GM23338 (cell line): ENCODE measurements at regions not wholly inside any gene's neighbourhood (a gene's known extent, or its start where the extent isn't known, plus 50 kb on each side); places are given as distances from the start of the nearest gene placed in this dataset.
"Not testable (repeated sequence)": the region's sequence is repeated elsewhere in the genome, so short reads cannot be mapped to it uniquely, and the experiment has no call there.

Source experiments
- ATAC-seq: fragments of 200-7000 bp; cut with Tn5 transposase; 3 replicates; pipeline ENCODE4 v1.9.1; 2020
- DNase-seq: peaks from one replicate; pipeline ENCODE4 v3.0.0-alpha.2; 2015; ENCODE audit warnings: low spot score
- H2AFZ ChIP-seq: fragments of 200-600 bp; sonication (generic); 2 replicates; pipeline ENCODE4 v1.8.0; 2016; ENCODE audit warnings: antibody characterized with exemption, mild to moderate bottlenecking, moderate library complexity
- H3F3A ChIP-seq: fragments of 200-600 bp; sonication (generic); replicated peaks from 2 replicates; pipeline ENCODE4 v1.8.0; 2017; ENCODE audit warnings: antibody characterized with exemption, mixed run types, low read depth
- H3K27ac ChIP-seq: fragments of 200-600 bp; sonication (generic); 2 replicates; pipeline ENCODE4 v1.6.1; 2016; ENCODE audit warnings: low read depth
- H3K27me3 ChIP-seq: fragments of 200-600 bp; sonication (generic); 2 replicates; pipeline ENCODE4 v1.8.0; 2016; ENCODE audit warnings: mild to moderate bottlenecking, mixed run types, moderate library complexity; ENCODE audit not compliant: insufficient read depth
- H3K36me3 ChIP-seq: fragments of 200-600 bp; sonication (generic); 2 replicates; pipeline ENCODE4 v1.8.0; 2016; ENCODE audit warnings: mild to moderate bottlenecking; ENCODE audit not compliant: insufficient read depth
- H3K4me1 ChIP-seq: fragments of 200-600 bp; sonication (generic); 2 replicates; pipeline ENCODE4 v1.8.0; 2016; ENCODE audit warnings: mild to moderate bottlenecking, moderate library complexity; ENCODE audit not compliant: insufficient read depth
- H3K4me2 ChIP-seq: fragments of 200-600 bp; sonication (generic); 2 replicates; pipeline ENCODE4 v1.7.1; 2017; ENCODE audit warnings: mixed run types
- H3K4me3 ChIP-seq: fragments of 200-600 bp; sonication (generic); 2 replicates; pipeline ENCODE4 v1.6.1; 2016; ENCODE audit warnings: mixed run types
- H3K79me2 ChIP-seq: fragments of 200-600 bp; sonication (generic); replicated peaks from 2 replicates; pipeline ENCODE4 v1.8.0; 2017; ENCODE audit warnings: mild to moderate bottlenecking; ENCODE audit not compliant: insufficient read depth
- H3K9me2 ChIP-seq: fragments of 200-600 bp; sonication (generic); 2 replicates; pipeline ENCODE4 v1.8.0; 2017; ENCODE audit not compliant: insufficient read depth
- H4K20me1 ChIP-seq: fragments of 200-600 bp; sonication (generic); replicated peaks from 2 replicates; pipeline ENCODE4 v1.8.0; 2017; ENCODE audit warnings: mild to moderate bottlenecking; ENCODE audit not compliant: insufficient read depth
- H3K27ac Mint-ChIP-seq: 2 replicates; pipeline ENCODE4 v1.8.0; 2020; ENCODE audit warnings: inconsistent platforms, mild to moderate bottlenecking, moderate library complexity, mixed read lengths
- H3K27me3 Mint-ChIP-seq: 3 replicates; pipeline ENCODE4 v1.8.0; 2022; ENCODE audit warnings: low read depth, mild to moderate bottlenecking, moderate library complexity, mixed read lengths, inconsistent platforms; ENCODE audit not compliant: insufficient read depth, poor library complexity
- H3K36me3 Mint-ChIP-seq: 3 replicates; pipeline ENCODE4 v1.8.0; 2021; ENCODE audit warnings: low read depth, mild to moderate bottlenecking, inconsistent platforms, moderate library complexity, mixed read lengths
- H3K4me1 Mint-ChIP-seq: 3 replicates; pipeline ENCODE4 v1.8.0; 2020; ENCODE audit warnings: mild to moderate bottlenecking, inconsistent platforms, mixed read lengths
- H3K4me3 Mint-ChIP-seq: 3 replicates; pipeline ENCODE4 v1.8.0; 2021; ENCODE audit warnings: moderate library complexity, mild to moderate bottlenecking, inconsistent platforms, mixed read lengths
- H3K9me3 Mint-ChIP-seq: 3 replicates; pipeline ENCODE4 v1.8.0; 2020; ENCODE audit warnings: moderate library complexity, mild to moderate bottlenecking, inconsistent platforms, mixed read lengths
- CREB1 ChIP-seq: fragments of 250-450 bp; sonication (Bioruptor Pico); IDR thresholded peaks from 2 replicates; pipeline ENCODE4 v1.5.0; 2020; ENCODE audit warnings: low read depth, mild to moderate bottlenecking, moderate library complexity
- CTCF ChIP-seq, 2 experiments: fragments of 200-600 bp in 1 of 2; sonication (generic) in 1 of 2; conservative IDR thresholded peaks; 2 replicates each; pipeline versions ENCODE4 v1.5.1 to v1.6.1; 2016 to 2017; ENCODE audit warnings: antibody characterized with exemption in 2 of 2, low read depth in 2 of 2, mild to moderate bottlenecking in 2 of 2, moderate library complexity in 1 of 2
- EZH2phosphoT487 ChIP-seq: fragments of 200-600 bp; sonication (generic); IDR thresholded peaks from one replicate; pipeline ENCODE4 v1.8.1; 2018; ENCODE audit warnings: antibody characterized with exemption; ENCODE audit not compliant: unreplicated experiment
- JUNB ChIP-seq: IDR thresholded peaks from one replicate; pipeline ENCODE4 v1.6.1; 2016; ENCODE audit warnings: antibody characterized with exemption; ENCODE audit not compliant: unreplicated experiment
- POLR2AphosphoS5 ChIP-seq: IDR thresholded peaks from 2 replicates; pipeline ENCODE4 v1.6.1; 2016; ENCODE audit warnings: antibody characterized with exemption, low read depth
- REST ChIP-seq: IDR thresholded peaks from one replicate; pipeline ENCODE4 v1.6.1; 2018; ENCODE audit warnings: antibody characterized with exemption; ENCODE audit not compliant: unreplicated experiment
- ZNF114 ChIP-seq: fragments of 250-450 bp; sonication (Bioruptor Pico); IDR thresholded peaks from 2 replicates; pipeline ENCODE4 v1.5.0; 2020; ENCODE audit warnings: mild to moderate bottlenecking, moderate library complexity
- ZNF331 ChIP-seq: fragments of 250-450 bp; sonication (Bioruptor Pico); IDR thresholded peaks from 2 replicates; pipeline ENCODE4 v1.5.0; 2020; ENCODE audit warnings: low read depth, mild to moderate bottlenecking, moderate library complexity

GRCh38 chr11:23212807-23213206 is 352.5 kb upstream of the CCDC179 start:
- ATAC-seq: no peak
- no peaks in the 10 kb centered on the region for H3K36me3 Mint-ChIP-seq
- no peak for TF ChIP-seq ZNF114
- no peak for TF ChIP-seq ZNF331
- no peak for TF ChIP-seq CREB1 (CRISPR knock-in tag)
- TF ChIP-seq EZH2phosphoT487: no peak

GRCh38 chr11:23217072-23217471 is 356.8 kb upstream of the CCDC179 start:
- Histone ChIP-seq H4K20me1 (no peaks in the 10 kb centered on the region), H3K27ac (no peak overlapping the region), H3K79me2 (no peaks in the 10 kb centered on the region), H2AFZ (peak overlapping the region; percentile 63; the same call in 1 of the 2 replicates), H3F3A (no peaks in the 10 kb centered on the region), H3K4me1 (no peaks in the 10 kb centered on the region), H3K36me3 (no peaks in the 10 kb centered on the region), H3K9me2 (no peaks in the 10 kb centered on the region), H3K4me2 (no peak overlapping the region), H3K4me3 (no peak overlapping the region), H3K27me3 (no peaks in the 10 kb centered on the region)
- DNase-seq: no peak
- Mint-ChIP-seq H3K4me1 (no peaks in the 10 kb centered on the region), H3K27ac (no peak overlapping the region), H3K36me3 (no peaks in the 10 kb centered on the region), H3K4me3 (no peak overlapping the region), H3K27me3 (no peaks in the 10 kb centered on the region), H3K9me3 (peaks cover 3% of the 10 kb centered on the region; the same call in 2 of the 3 replicates)
- TF ChIP-seq POLR2AphosphoS5 (no peak), CTCF (conservative IDR thresholded peaks at IDR 0.05; ENCODE audit: low read depth in 2 of 2) (no peak), JUNB (no peak), REST (no peak), CREB1 (CRISPR knock-in tag) (no peak), ZNF114 (no peak)
- no peak for ATAC-seq

More at GRCh38 chr11:23212807-23213206, 352.5 kb upstream of the CCDC179 start:
- H3K4me1 ChIP-seq: no peaks in the 10 kb centered on the region
- Mint-ChIP-seq H3K9me3 (no peaks in the 10 kb centered on the region; the same call in 2 of the 3 replicates), H3K27ac (no peak overlapping the region), H3K4me1 (no peaks in the 10 kb centered on the region), H3K4me3 (no peak overlapping the region), H3K27me3 (no peaks in the 10 kb centered on the region)
- no peak overlapping the region for H3K4me3 ChIP-seq
- no peak overlapping the region; the same call in 1 of the 2 replicates for H2AFZ ChIP-seq
- H3K79me2 ChIP-seq: no peaks in the 10 kb centered on the region
- DNase-seq: no peak
- H3K27me3 ChIP-seq: no peaks in the 10 kb centered on the region
- H4K20me1 ChIP-seq: no peaks in the 10 kb centered on the region
- no peaks in the 10 kb centered on the region for H3K36me3 ChIP-seq
- no peak overlapping the region for H3K4me2 ChIP-seq
- H3K27ac ChIP-seq: no peak overlapping the region
- no peaks in the 10 kb centered on the region for H3F3A ChIP-seq
- no peaks in the 10 kb centered on the region for H3K9me2 ChIP-seq

GRCh38 chr11:23220086-23220485 is 359.8 kb upstream of the CCDC179 start:
- H3K4me1 ChIP-seq, H3K9me3 Mint-ChIP-seq, H3F3A ChIP-seq, H3K27me3 Mint-ChIP-seq, H3K27me3 ChIP-seq, H3K4me2 ChIP-seq, H3K36me3 Mint-ChIP-seq, H3K4me1 Mint-ChIP-seq, H3K4me3 Mint-ChIP-seq, H3K36me3 ChIP-seq, H4K20me1 ChIP-seq, H3K27ac Mint-ChIP-seq, ATAC-seq, H2AFZ ChIP-seq, H3K79me2 ChIP-seq, H3K4me3 ChIP-seq, H3K27ac ChIP-seq, DNase-seq, H3K9me2 ChIP-seq: not testable (repeated sequence)
